ENCODE measurements at regions not wholly inside any gene's neighbourhood (a gene's known extent, or its start where the extent isn't known, plus 50 kb on each side); places are given as distances from the start of the nearest gene placed in this dataset.

- DNase-seq, result no peak
Measured at GRCh38 chr12:32047357-32048212, 59.1 kb upstream of the BICD1 start.

- DNase-seq, result no peak
Measured at GRCh38 chr12:32048791-32049190, 57.9 kb upstream of the BICD1 start.

GRCh38 chr12:32049956-32050355 lies 56.7 kb upstream of the BICD1 start:
- no peak for DNase-seq

DNA sequence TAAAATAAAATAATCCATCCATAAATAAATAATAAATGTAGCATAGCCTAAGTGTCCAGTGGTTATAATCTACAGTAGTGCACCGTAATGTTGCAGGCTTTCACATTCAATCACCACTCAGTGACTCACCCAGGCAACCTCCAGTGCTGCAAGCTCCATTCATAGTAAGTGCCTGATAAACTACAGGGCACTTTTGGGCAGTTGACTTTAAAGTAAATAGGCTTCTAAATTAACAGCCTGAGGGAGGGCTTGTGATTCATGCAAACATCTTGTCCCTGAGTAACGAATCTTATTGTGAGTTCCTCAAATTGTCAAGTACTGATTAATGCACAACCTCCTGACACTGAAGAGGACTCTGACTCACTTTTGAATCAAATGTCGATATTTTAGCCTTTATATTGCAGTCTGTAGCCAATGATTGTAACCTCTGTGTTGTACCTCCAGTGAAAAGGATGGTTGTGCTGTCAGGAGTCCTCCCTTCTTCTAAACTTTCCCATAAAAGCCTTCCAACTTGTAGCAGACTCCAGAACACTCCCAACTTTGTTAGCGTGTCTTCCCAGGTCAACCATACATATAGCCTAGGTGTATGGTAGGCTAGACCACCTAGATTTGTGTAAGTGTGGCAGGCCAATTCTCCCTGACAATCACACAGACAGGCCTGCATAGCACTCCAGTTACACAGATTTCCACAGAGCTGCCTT lies 55.0 kb upstream of the BICD1 start:
- DNase-seq, result no peak

DNA sequence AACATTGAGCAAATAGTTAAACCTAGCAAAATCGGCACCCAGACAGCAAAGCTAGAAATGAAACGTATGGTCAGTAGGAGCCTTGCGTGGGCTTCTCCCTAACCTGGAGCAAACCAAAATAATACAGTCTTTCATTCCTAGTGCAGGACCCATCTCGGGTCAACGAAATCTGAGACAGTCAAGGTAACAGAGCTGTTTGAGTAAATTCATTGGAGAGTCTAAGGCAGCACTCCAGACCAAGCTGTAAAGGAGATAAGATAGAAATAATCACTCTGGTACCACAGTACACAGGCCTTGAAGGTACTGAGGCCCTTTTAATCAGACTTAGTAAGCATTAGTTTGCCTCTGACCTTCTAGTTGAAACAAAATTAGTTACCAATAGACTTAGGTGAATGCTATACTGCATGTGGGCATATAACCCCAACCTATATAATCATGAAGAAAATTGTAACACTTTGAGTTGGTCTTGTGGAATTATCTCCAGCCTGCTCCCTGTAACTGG lies 54.4 kb upstream of the BICD1 start:
- DNase-seq, result no peak

GRCh38 chr12:32053881-32054624 lies 52.6 kb upstream of the BICD1 start:
- no peak for DNase-seq
